ENCODE measurements at regions not wholly inside any gene's neighbourhood (a gene's known extent, or its start where the extent isn't known, plus 50 kb on each side); places are given as distances from the start of the nearest gene placed in this dataset.

- ChIA-PET CTCF (no interaction called here), POLR2A (no interaction called here)
- no peak overlapping the region for H3K27ac Mint-ChIP-seq
Measured at GRCh38 chr2:140178234-140178633, 1398.0 kb upstream of the NXPH2 start.

GRCh38 chr2:140177086-140177485, 1396.9 kb upstream of the NXPH2 start:
- H3K27me3 Mint-ChIP-seq: no peaks in the 10 kb centered on the region

More at GRCh38 chr2:140178234-140178633, 1398.0 kb upstream of the NXPH2 start:
- no peak overlapping the region for H3K4me3 Mint-ChIP-seq
- no peaks in the 10 kb centered on the region for H3K27me3 Mint-ChIP-seq
- no peaks in the 10 kb centered on the region for H3K4me1 Mint-ChIP-seq
- no peaks in the 10 kb centered on the region for H3K36me3 Mint-ChIP-seq (ENCODE audit: low read depth)
- no peak for DNase-seq
- peaks cover 11% of the 10 kb centered on the region for H3K9me3 Mint-ChIP-seq

GRCh38 chr2:140173790-140174189, 1393.6 kb upstream of the NXPH2 start:
- CTCF ChIA-PET: no interaction called here
- H3K27me3 Mint-ChIP-seq: no peaks in the 10 kb centered on the region
- POLR2A ChIA-PET: no interaction called here

More at GRCh38 chr2:140177086-140177485, 1396.9 kb upstream of the NXPH2 start:
- ChIA-PET POLR2A (no interaction called here), CTCF (no interaction called here)
- Mint-ChIP-seq H3K9me3 (peaks cover 16% of the 10 kb centered on the region), H3K4me1 (no peaks in the 10 kb centered on the region), H3K4me3 (no peak overlapping the region), H3K27ac (no peak overlapping the region), H3K36me3 (ENCODE audit: low read depth) (no peaks in the 10 kb centered on the region)
- no peak for DNase-seq

GRCh38 chr2:140164449-140164848, 1384.3 kb upstream of the NXPH2 start:
- H3K27me3 Mint-ChIP-seq: no peaks in the 10 kb centered on the region
- no peaks in the 10 kb centered on the region for H3K4me1 Mint-ChIP-seq
- H3K36me3 Mint-ChIP-seq (ENCODE audit: low read depth): no peaks in the 10 kb centered on the region
- DNase-seq: no peak
- H3K4me3 Mint-ChIP-seq: no peak overlapping the region
- H3K9me3 Mint-ChIP-seq: peaks cover 25% of the 10 kb centered on the region
- POLR2A ChIA-PET: no interaction called here
- CTCF ChIA-PET: no interaction called here
- H3K27ac Mint-ChIP-seq: no peak overlapping the region

More at GRCh38 chr2:140173790-140174189, 1393.6 kb upstream of the NXPH2 start:
- peaks cover 9% of the 10 kb centered on the region for H3K9me3 Mint-ChIP-seq
- no peak overlapping the region for H3K27ac Mint-ChIP-seq
- no peak overlapping the region for H3K4me3 Mint-ChIP-seq
- H3K4me1 Mint-ChIP-seq: no peaks in the 10 kb centered on the region
- H3K36me3 Mint-ChIP-seq (ENCODE audit: low read depth): no peaks in the 10 kb centered on the region
- no peak for DNase-seq

GRCh38 chr2:140158259-140158658, 1378.1 kb upstream of the NXPH2 start:
- H3K27me3 Mint-ChIP-seq: no peaks in the 10 kb centered on the region
- H3K27ac Mint-ChIP-seq: no peak overlapping the region
- DNase-seq: no peak
- CTCF ChIA-PET: no interaction called here
- H3K36me3 Mint-ChIP-seq (ENCODE audit: low read depth): no peaks in the 10 kb centered on the region
- H3K9me3 Mint-ChIP-seq: peaks cover 20% of the 10 kb centered on the region
- POLR2A ChIA-PET: no interaction called here
- H3K4me3 Mint-ChIP-seq: no peak overlapping the region
- no peaks in the 10 kb centered on the region for H3K4me1 Mint-ChIP-seq

- H3K36me3 Mint-ChIP-seq (ENCODE audit: low read depth): no peaks in the 10 kb centered on the region
- no peaks in the 10 kb centered on the region for H3K27me3 Mint-ChIP-seq
- H3K9me3 Mint-ChIP-seq: peaks cover 19% of the 10 kb centered on the region
- H3K4me3 Mint-ChIP-seq: no peak overlapping the region
- no peaks in the 10 kb centered on the region for H3K4me1 Mint-ChIP-seq
- ChIA-PET CTCF (no interaction called here), POLR2A (no interaction called here)
- DNase-seq: no peak
- no peak overlapping the region for H3K27ac Mint-ChIP-seq
Measured at GRCh38 chr2:140157816-140158215, 1377.6 kb upstream of the NXPH2 start.

GRCh38 chr2:140154706-140155105, 1374.5 kb upstream of the NXPH2 start:
- no peak for DNase-seq
- peaks cover 10% of the 10 kb centered on the region for H3K9me3 Mint-ChIP-seq
- POLR2A ChIA-PET: no interaction called here
- H3K4me3 Mint-ChIP-seq: no peak overlapping the region
- no peak overlapping the region for H3K27ac Mint-ChIP-seq
- no peaks in the 10 kb centered on the region for H3K36me3 Mint-ChIP-seq (ENCODE audit: low read depth)
- no peaks in the 10 kb centered on the region for H3K4me1 Mint-ChIP-seq
- CTCF ChIA-PET: no interaction called here
- no peaks in the 10 kb centered on the region for H3K27me3 Mint-ChIP-seq

- Mint-ChIP-seq H3K4me3 (no peak overlapping the region), H3K27ac (no peak overlapping the region)
- POLR2A ChIA-PET: no interaction called here
Measured at GRCh38 chr2:140154271-140154670, 1374.1 kb upstream of the NXPH2 start.

GRCh38 chr2:140144611-140145010, 1364.4 kb upstream of the NXPH2 start:
- Mint-ChIP-seq H3K9me3 (peaks cover 3% of the 10 kb centered on the region), H3K27me3 (no peaks in the 10 kb centered on the region), H3K4me1 (no peaks in the 10 kb centered on the region), H3K4me3 (no peak overlapping the region), H3K27ac (no peak overlapping the region), H3K36me3 (ENCODE audit: low read depth) (no peaks in the 10 kb centered on the region)
- DNase-seq: no peak
- ChIA-PET POLR2A (no interaction called here), CTCF (no interaction called here)

More at GRCh38 chr2:140154271-140154670, 1374.1 kb upstream of the NXPH2 start:
- H3K4me1 Mint-ChIP-seq: no peaks in the 10 kb centered on the region
- CTCF ChIA-PET: no interaction called here
- H3K36me3 Mint-ChIP-seq (ENCODE audit: low read depth): no peaks in the 10 kb centered on the region
- no peak for DNase-seq
- peaks cover 10% of the 10 kb centered on the region for H3K9me3 Mint-ChIP-seq
- H3K27me3 Mint-ChIP-seq: no peaks in the 10 kb centered on the region

GRCh38 chr2:140138736-140139135, 1358.5 kb upstream of the NXPH2 start:
- ChIA-PET CTCF (no interaction called here), POLR2A (no interaction called here)
- H3K4me1 Mint-ChIP-seq: no peaks in the 10 kb centered on the region
- H3K36me3 Mint-ChIP-seq (ENCODE audit: low read depth): no peaks in the 10 kb centered on the region
- H3K27ac Mint-ChIP-seq: no peak overlapping the region
- H3K9me3 Mint-ChIP-seq: peaks cover 9% of the 10 kb centered on the region
- no peaks in the 10 kb centered on the region for H3K27me3 Mint-ChIP-seq
- no peak overlapping the region for H3K4me3 Mint-ChIP-seq
- no peak for DNase-seq

- H3K4me3 Mint-ChIP-seq: no peak overlapping the region
- CTCF ChIA-PET: no interaction called here
- peaks cover 9% of the 10 kb centered on the region for H3K9me3 Mint-ChIP-seq
- no peaks in the 10 kb centered on the region for H3K4me1 Mint-ChIP-seq
- no peak overlapping the region for H3K27ac Mint-ChIP-seq
- DNase-seq: no peak
- POLR2A ChIA-PET: no interaction called here
- no peaks in the 10 kb centered on the region for H3K36me3 Mint-ChIP-seq (ENCODE audit: low read depth)
- H3K27me3 Mint-ChIP-seq: no peaks in the 10 kb centered on the region
Measured at GRCh38 chr2:140136861-140137260, 1356.7 kb upstream of the NXPH2 start.

- H3K36me3 Mint-ChIP-seq (ENCODE audit: low read depth): no peaks in the 10 kb centered on the region
- no peaks in the 10 kb centered on the region for H3K27me3 Mint-ChIP-seq
- peaks cover 9% of the 10 kb centered on the region for H3K9me3 Mint-ChIP-seq
- no peaks in the 10 kb centered on the region for H3K4me1 Mint-ChIP-seq
- DNase-seq: no peak
- H3K27ac Mint-ChIP-seq: no peak overlapping the region
- H3K4me3 Mint-ChIP-seq: no peak overlapping the region
- CTCF ChIA-PET: no interaction called here
- POLR2A ChIA-PET: no interaction called here
Measured at GRCh38 chr2:140136366-140136765, 1356.2 kb upstream of the NXPH2 start.

- CTCF ChIA-PET: no interaction called here
- no peak overlapping the region for H3K4me3 Mint-ChIP-seq
- no peak overlapping the region for H3K27ac Mint-ChIP-seq
- no peak for DNase-seq
- H3K27me3 Mint-ChIP-seq: no peaks in the 10 kb centered on the region
- peaks cover 2% of the 10 kb centered on the region for H3K9me3 Mint-ChIP-seq
- POLR2A ChIA-PET: no interaction called here
- no peaks in the 10 kb centered on the region for H3K36me3 Mint-ChIP-seq (ENCODE audit: low read depth)
- H3K4me1 Mint-ChIP-seq: no peaks in the 10 kb centered on the region
Measured at GRCh38 chr2:140128909-140129308, 1348.7 kb upstream of the NXPH2 start.

- ChIA-PET CTCF (no interaction called here), POLR2A (no interaction called here)
- Mint-ChIP-seq H3K4me1 (no peaks in the 10 kb centered on the region), H3K27ac (no peak overlapping the region), H3K36me3 (ENCODE audit: low read depth) (no peaks in the 10 kb centered on the region), H3K4me3 (no peak overlapping the region), H3K27me3 (no peaks in the 10 kb centered on the region), H3K9me3 (peaks cover 2% of the 10 kb centered on the region)
- DNase-seq: no peak
Measured at GRCh38 chr2:140122001-140122400, 1341.8 kb upstream of the NXPH2 start.

- Mint-ChIP-seq H3K36me3 (ENCODE audit: low read depth) (no peaks in the 10 kb centered on the region), H3K4me3 (no peak overlapping the region), H3K27ac (no peak overlapping the region), H3K27me3 (no peaks in the 10 kb centered on the region), H3K9me3 (peaks cover 8% of the 10 kb centered on the region), H3K4me1 (no peaks in the 10 kb centered on the region)
- POLR2A ChIA-PET: no interaction called here
- no peak for DNase-seq
- CTCF ChIA-PET: no interaction called here
Measured at GRCh38 chr2:140117386-140117785, 1337.2 kb upstream of the NXPH2 start.

All from activated CD4-positive, alpha-beta memory T cell treated with anti-CD3 and anti-CD28 coated beads, Interleukin-2, amount 10 ng/mL, durations not matched to agents 7 days and 5 days (primary cell).